Neuronal stem cell (in vitro differentiated cells): ENCODE measurements at regions not wholly inside any gene's neighbourhood (a gene's known extent, or its start where the extent isn't known, plus 50 kb on each side); places are given as distances from the start of the nearest gene placed in this dataset.

ENCODE experiments used
- DNase-seq: peaks from one replicate; pipeline ENCODE4 v3.0.0-alpha.2; 2013; ENCODE audit warnings: low spot score
- H2AFZ ChIP-seq: one replicate; pipeline ENCODE4 v1.6.1; 2013; ENCODE audit warnings: mild to moderate bottlenecking, low read length, inconsistent platforms
- H2AK5ac ChIP-seq: 2 replicates; pipeline ENCODE4 v1.6.1; 2013; ENCODE audit warnings: low read depth, mild to moderate bottlenecking, inconsistent platforms, low read length, moderate library complexity, mixed read lengths
- H2BK120ac ChIP-seq: 2 replicates; pipeline ENCODE4 v1.6.1; 2013; ENCODE audit warnings: low read depth, mild to moderate bottlenecking, inconsistent platforms, low read length, moderate library complexity, mixed read lengths
- H2BK12ac ChIP-seq: one replicate; pipeline ENCODE4 v1.6.1; 2013; ENCODE audit warnings: low read length, inconsistent platforms
- H2BK15ac ChIP-seq: 2 replicates; pipeline ENCODE4 v1.6.1; 2013; ENCODE audit warnings: mild to moderate bottlenecking, low read length, inconsistent platforms, mixed read lengths
- H2BK5ac ChIP-seq: one replicate; pipeline ENCODE4 v1.6.1; 2013; ENCODE audit warnings: inconsistent platforms, mild to moderate bottlenecking, low read length, moderate library complexity
- H3K14ac ChIP-seq: one replicate; pipeline ENCODE4 v1.6.1; 2013; ENCODE audit warnings: low read length, inconsistent platforms
- H3K18ac ChIP-seq: 2 replicates; pipeline ENCODE4 v1.6.1; 2013; ENCODE audit warnings: low read length, inconsistent platforms
- H3K23ac ChIP-seq: 2 replicates; pipeline ENCODE4 v1.6.1; 2013; ENCODE audit warnings: low read depth, mild to moderate bottlenecking, mixed read lengths, low read length, inconsistent platforms; ENCODE audit not compliant: poor library complexity
- H3K27ac ChIP-seq: replicated peaks from 3 replicates; pipeline ENCODE4 v1.5.1; 2013; ENCODE audit warnings: low read length, inconsistent platforms
- H3K27me3 ChIP-seq, 3 experiments: 2 replicates each; pipeline ENCODE4 v1.6.1; 2013; ENCODE audit warnings: low read length in 3 of 3, mild to moderate bottlenecking in 2 of 3, inconsistent platforms in 1 of 3, low read depth in 1 of 3, mixed read lengths in 1 of 3, moderate library complexity in 1 of 3; ENCODE audit not compliant: control insufficient read depth in 3 of 3, insufficient read depth in 3 of 3
- H3K36me3 ChIP-seq, 2 donors: replicated peaks in 1 of 2; 2 replicates each; pipeline ENCODE4 v1.6.1; 2013; ENCODE audit warnings: low read length in 2 of 2; ENCODE audit not compliant: control insufficient read depth in 2 of 2, insufficient read depth in 2 of 2
- H3K4ac ChIP-seq: 2 replicates; pipeline ENCODE4 v1.6.1; 2013; ENCODE audit warnings: inconsistent platforms, mild to moderate bottlenecking, low read length, moderate library complexity
- H3K4me1 ChIP-seq, 2 donors: 1 replicate in 1 of 2; 2 replicates in 1 of 2; pipeline ENCODE4 v1.6.1; 2013; ENCODE audit warnings: low read length in 2 of 2, low read depth in 1 of 2; ENCODE audit not compliant: control insufficient read depth in 2 of 2, insufficient read depth in 1 of 2
- H3K4me2 ChIP-seq: one replicate; pipeline ENCODE4 v1.6.1; 2013; ENCODE audit warnings: mild to moderate bottlenecking, low read length, inconsistent platforms; ENCODE audit not compliant: insufficient read depth, poor library complexity, severe bottlenecking
- H3K4me3 ChIP-seq, 2 donors: 2 replicates each; pipeline ENCODE4 v1.5.1; 2013; ENCODE audit warnings: low read length in 2 of 2, mild to moderate bottlenecking in 2 of 2, inconsistent platforms in 1 of 2, moderate library complexity in 1 of 2
- H3K79me1 ChIP-seq: one replicate; pipeline ENCODE4 v1.6.1; 2013; ENCODE audit warnings: low read depth, mild to moderate bottlenecking, inconsistent platforms, low read length, moderate library complexity
- H3K9ac ChIP-seq: one replicate; pipeline ENCODE4 v1.6.1; 2013; ENCODE audit warnings: mild to moderate bottlenecking, low read depth, low read length, inconsistent platforms; ENCODE audit not compliant: poor library complexity
- H3K9me3 ChIP-seq, 2 donors: replicated peaks in 1 of 2; 2 replicates each; pipeline versions ENCODE3 to v1.6.1; 2013; ENCODE audit warnings: low read length in 2 of 2, mild to moderate bottlenecking in 2 of 2, inconsistent platforms in 1 of 2, low read depth in 1 of 2, mixed read lengths in 1 of 2, moderate library complexity in 1 of 2; ENCODE audit not compliant: control insufficient read depth in 2 of 2, insufficient read depth in 1 of 2
- H4K8ac ChIP-seq: one replicate; pipeline ENCODE4 v1.6.1; 2013; ENCODE audit warnings: low read depth, mild to moderate bottlenecking, inconsistent platforms, low read length, moderate library complexity
- H4K91ac ChIP-seq: one replicate; pipeline ENCODE4 v1.6.1; 2013; ENCODE audit warnings: low read length, low read depth, mild to moderate bottlenecking, inconsistent platforms; ENCODE audit not compliant: poor library complexity
- WGBS, 2 donors: extraction: QIAGEN DNeasy Blood & Tissue Kit; methylation state at CpG; one replicate each; pipeline ENCODE4 v1.1.7; 2013; ENCODE audit warnings: missing lambda C conversion rate in 2 of 2, mixed read lengths in 1 of 2; ENCODE audit not compliant: insufficient read length in 2 of 2, insufficient replicate concordance in 1 of 2; ENCODE audit errors: extremely low coverage in 2 of 2; 5-methylcytosine and 5-hydroxymethylcytosine counted together

- no peak overlapping the region for H4K91ac ChIP-seq
- no peak overlapping the region for H3K4me3 ChIP-seq
- peak overlapping the region; percentile 25 for H2AFZ ChIP-seq
- H3K14ac ChIP-seq, result no peak overlapping the region
- H2BK12ac ChIP-seq, result no peak overlapping the region
- no peak overlapping the region for H3K18ac ChIP-seq
- H3K36me3 ChIP-seq, result no peaks in the 10 kb centered on the region
- no peak overlapping the region for H2BK120ac ChIP-seq
- H2BK5ac ChIP-seq, result no peak overlapping the region
- H3K9me3 ChIP-seq, result peaks cover 0 to 2% of the 10 kb centered on the region in 2 donors
- no peaks in the 10 kb centered on the region for H3K4me1 ChIP-seq
- H3K4me2 ChIP-seq, result no peak overlapping the region
- no peak overlapping the region for H3K9ac ChIP-seq
- H3K27me3 ChIP-seq, result no peaks in the 10 kb centered on the region
- no peak overlapping the region for H3K4ac ChIP-seq
- H3K27ac ChIP-seq, result no peak overlapping the region
- no peaks in the 10 kb centered on the region for H3K79me1 ChIP-seq
- WGBS, 2 donors, result no CpG with 5 or more reads among the region's 5 CpGs
- DNase-seq, result no peak
- H4K8ac ChIP-seq, result no peak overlapping the region
- H2AK5ac ChIP-seq, result no peak overlapping the region
- H2BK15ac ChIP-seq, result no peak overlapping the region
- H3K23ac ChIP-seq, result no peak overlapping the region
Observed at GRCh38 chr9:73689051-73689870, 537.6 kb downstream of the ANXA1 start.

- H3K18ac ChIP-seq, result no peak overlapping the region
- no peak overlapping the region for H3K9ac ChIP-seq
Observed at GRCh38 chr9:73701415-73702057, 549.9 kb downstream of the ANXA1 start.

GRCh38 chr9:73714294-73714693 lies 562.6 kb downstream of the ANXA1 start:
- no CpG with 5 or more reads among the region's 1 CpG for WGBS, 2 donors
- Histone ChIP-seq H2BK15ac (no peak overlapping the region), H4K91ac (no peak overlapping the region), H4K8ac (no peak overlapping the region), H3K36me3 (no peaks in the 10 kb centered on the region), H2AK5ac (no peak overlapping the region), H2BK12ac (no peak overlapping the region), H3K4me3 (no peak overlapping the region), H3K23ac (no peak overlapping the region), H3K4me1 (no peaks in the 10 kb centered on the region), H3K27ac (no peak overlapping the region), H3K9ac (no peak overlapping the region), H3K4ac (no peak overlapping the region), H3K79me1 (no peaks in the 10 kb centered on the region), H3K27me3 (no peaks in the 10 kb centered on the region), H3K18ac (no peak overlapping the region), H3K4me2 (no peak overlapping the region), H3K9me3 (no peaks in the 10 kb centered on the region), H2BK5ac (no peak overlapping the region), H2BK120ac (no peak overlapping the region), H2AFZ (no peak overlapping the region), H3K14ac (no peak overlapping the region)
- no peak for DNase-seq

More at GRCh38 chr9:73701415-73702057, 549.9 kb downstream of the ANXA1 start:
- no peak overlapping the region for H2BK120ac ChIP-seq
- no peak overlapping the region for H4K91ac ChIP-seq
- H3K79me1 ChIP-seq, result no peaks in the 10 kb centered on the region
- no peak overlapping the region for H3K4me2 ChIP-seq
- no peak overlapping the region for H2AK5ac ChIP-seq
- H2BK12ac ChIP-seq, result no peak overlapping the region
- no peak overlapping the region for H3K27ac ChIP-seq
- no peak overlapping the region for H2BK5ac ChIP-seq
- H3K4me3 ChIP-seq, result no peak overlapping the region
- H4K8ac ChIP-seq, result no peak overlapping the region
- no peaks in the 10 kb centered on the region for H3K27me3 ChIP-seq
- no CpG with 5 or more reads among the region's 1 CpG for WGBS, 2 donors
- no peak overlapping the region for H3K14ac ChIP-seq
- H2BK15ac ChIP-seq, result no peak overlapping the region
- no peak overlapping the region for H3K4ac ChIP-seq
- peak overlapping the region; percentile 67 for H2AFZ ChIP-seq
- peaks cover 0 to 4% of the 10 kb centered on the region in 2 donors for H3K4me1 ChIP-seq
- no peaks in the 10 kb centered on the region for H3K36me3 ChIP-seq
- DNase-seq, result no peak
- H3K9me3 ChIP-seq, result no peaks in the 10 kb centered on the region
- no peak overlapping the region for H3K23ac ChIP-seq

- DNase-seq, result no peak
- Histone ChIP-seq H3K27me3 (no peaks in the 10 kb centered on the region), H4K8ac (no peak overlapping the region), H2BK12ac (no peak overlapping the region), H2AK5ac (no peak overlapping the region), H3K36me3 (no peaks in the 10 kb centered on the region), H3K23ac (no peak overlapping the region), H2BK15ac (no peak overlapping the region), H3K18ac (no peak overlapping the region), H3K14ac (no peak overlapping the region), H2BK120ac (no peak overlapping the region), H2BK5ac (no peak overlapping the region), H2AFZ (no peak overlapping the region), H3K79me1 (no peaks in the 10 kb centered on the region), H3K4me2 (no peak overlapping the region), H3K4ac (no peak overlapping the region), H3K9ac (no peak overlapping the region), H3K4me1 (no peaks in the 10 kb centered on the region), H3K9me3 (no peaks in the 10 kb centered on the region), H3K27ac (no peak overlapping the region), H4K91ac (no peak overlapping the region), H3K4me3 (no peak overlapping the region)
- WGBS, 2 donors, result 100% methylated on average over 2 of the region's 3 CpGs; no CpG with 5 or more reads in 1 of the 2 donors
Observed at GRCh38 chr9:73715591-73715990, 563.9 kb downstream of the ANXA1 start.
